Heart right ventricle (tissue), 16 donors: ENCODE measurements at regions not wholly inside any gene's neighbourhood (a gene's known extent, or its start where the extent isn't known, plus 50 kb on each side); places are given as distances from the start of the nearest gene placed in this dataset.

ENCODE experiments used
- ATAC-seq, 8 donors: fragments of 200-7000 bp; cut with Tn5 transposase; one replicate each; pipeline ENCODE4 v1.9.1; 2020; ENCODE audit warnings: mild to moderate bottlenecking in 8 of 8, moderate library complexity in 8 of 8, moderate number of reproducible peaks in 1 of 8
- DNase-seq, 2 donors: peaks; one replicate each; pipeline ENCODE4 v3.0.0-alpha.2; 2020
- H3K27ac ChIP-seq, 10 donors: fragments of 200-600 bp; sonication (generic) in 2 of 10; one replicate each; pipeline versions ENCODE4 v1.5.0 to v1.8.0; 2020 to 2022; ENCODE audit warnings: mild to moderate bottlenecking in 3 of 10
- H3K27me3 ChIP-seq, 7 donors: fragments of 200-600 bp; one replicate each; pipeline ENCODE4 v1.8.0; 2021 to 2022; ENCODE audit warnings: mild to moderate bottlenecking in 2 of 7
- H3K36me3 ChIP-seq, 9 donors: fragments of 200-600 bp; sonication (generic) in 1 of 9; one replicate each; pipeline versions ENCODE4 v1.5.0 to v1.8.0; 2020 to 2022; ENCODE audit warnings: mild to moderate bottlenecking in 2 of 9
- H3K4me1 ChIP-seq, 9 donors: fragments of 200-600 bp; sonication (generic) in 1 of 9; one replicate each; pipeline versions ENCODE4 v1.5.0 to v1.8.0; 2020 to 2022; ENCODE audit warnings: mild to moderate bottlenecking in 4 of 9
- H3K4me3 ChIP-seq, 10 donors: fragments of 200-600 bp; sonication (generic) in 2 of 10; one replicate each; pipeline versions ENCODE4 v1.5.0 to v1.8.0; 2020 to 2022; ENCODE audit warnings: mild to moderate bottlenecking in 7 of 10, moderate library complexity in 2 of 10
- H3K9me3 ChIP-seq, 11 donors: fragments of 200-600 bp in 10 of 11; sonication (generic) in 2 of 11; one replicate each; pipeline versions ENCODE4 v1.5.0 to v1.8.0; 2013 to 2022; ENCODE audit warnings: mild to moderate bottlenecking in 2 of 11, control low read depth in 1 of 11, moderate library complexity in 1 of 11
- WGBS, 2 donors: extraction: QIAGEN DNeasy Blood & Tissue Kit; methylation state at CpG; one replicate each; pipeline ENCODE4 v1.1.7; 2013; ENCODE audit warnings: inconsistent platforms in 1 of 2; 5-methylcytosine and 5-hydroxymethylcytosine counted together
- intact Hi-C, 10 donors: fragments of 100-400 bp; cut with DNase I; formaldehyde crosslinking; loops; one replicate each; pipeline versions ENCODE4 v1.11.1 to v1.14.2; 2022
- TF ChIP-seq, protein P1 (sequence below), 9 donors: fragments of 200-600 bp; sonication (generic) in 2 of 9; IDR thresholded peaks; one replicate each; pipeline versions ENCODE4 v1.5.0 to v1.8.0; 2021 to 2022; ENCODE audit warnings: antibody characterized with exemption in 9 of 9, mild to moderate bottlenecking in 5 of 9, moderate library complexity in 1 of 9
- donor health status: Arrhythmogenic right ventricular cardiomyopathy.
- donor health status: ischemic (EF 13 %, LVEDD 7.1; RV severe dilation, severe dysfunction).
- donor health status: healthy with polysubstance abuse.
- donor health status: DM: no; HTN: yes; CAD: no.
- donor health status: DM: no; HTN: no; CAD: no.
- donor health status: ischemic (EF 25% LVEDD 6.9; RV normal size, moderate dysfunction).
- donor health status: ischemic (EF 25% LVEDD 5.7; RV mildly dilated, moderate dysfunction).
- donor health status: healthy.
- donor health status: DM: yes; HTN: yes; CAD: no.
- donor health status: Ischemic cardiomyopathy.
- donor health status: ischemic (EF 35%, LVEDD 5.7; RV mildly dilated, moderate dysfunction).
- donor health status: nonischemic (EF 11% LVEDD 7.7; RV severe dilation, severe dysfunction).
- donor health status: DM: yes; HTN: yes; CAD: no.
- donor health status: PGD.
- donor health status: ischemic (EF 29% LVEDD 5.4; RV normal size, mild dysfunction).
- donor health status: nonischemic (EF 23%, LVEDD 6.1; RV moderate dilation, normal function).

- intact Hi-C loops = no loop called here
- Histone ChIP-seq H3K4me1 (no peaks in the 10 kb centered on the region), H3K27me3 (no peaks in the 10 kb centered on the region), H3K27ac (no peak overlapping the region), H3K9me3 (peaks cover 0 to 10% (median 0%) of the 10 kb centered on the region in 11 donors), H3K36me3 (no peaks in the 10 kb centered on the region), H3K4me3 (no peak overlapping the region)
- ATAC-seq (no peak), DNase-seq (no peak)
- 23 to 25% methylated on average over 2 of the region's 2 CpGs for WGBS, 2 donors
- TF ChIP-seq, protein P1, sequence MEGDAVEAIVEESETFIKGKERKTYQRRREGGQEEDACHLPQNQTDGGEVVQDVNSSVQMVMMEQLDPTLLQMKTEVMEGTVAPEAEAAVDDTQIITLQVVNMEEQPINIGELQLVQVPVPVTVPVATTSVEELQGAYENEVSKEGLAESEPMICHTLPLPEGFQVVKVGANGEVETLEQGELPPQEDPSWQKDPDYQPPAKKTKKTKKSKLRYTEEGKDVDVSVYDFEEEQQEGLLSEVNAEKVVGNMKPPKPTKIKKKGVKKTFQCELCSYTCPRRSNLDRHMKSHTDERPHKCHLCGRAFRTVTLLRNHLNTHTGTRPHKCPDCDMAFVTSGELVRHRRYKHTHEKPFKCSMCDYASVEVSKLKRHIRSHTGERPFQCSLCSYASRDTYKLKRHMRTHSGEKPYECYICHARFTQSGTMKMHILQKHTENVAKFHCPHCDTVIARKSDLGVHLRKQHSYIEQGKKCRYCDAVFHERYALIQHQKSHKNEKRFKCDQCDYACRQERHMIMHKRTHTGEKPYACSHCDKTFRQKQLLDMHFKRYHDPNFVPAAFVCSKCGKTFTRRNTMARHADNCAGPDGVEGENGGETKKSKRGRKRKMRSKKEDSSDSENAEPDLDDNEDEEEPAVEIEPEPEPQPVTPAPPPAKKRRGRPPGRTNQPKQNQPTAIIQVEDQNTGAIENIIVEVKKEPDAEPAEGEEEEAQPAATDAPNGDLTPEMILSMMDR (IDR thresholded peaks at IDR 0.05) = no peak
Measured at GRCh38 chr3:162938083-162938482, 1441.5 kb downstream of the OTOL1 start.

GRCh38 chr3:162945626-162946025 lies 1449.0 kb downstream of the OTOL1 start:
- ATAC-seq = no peak
- WGBS, 2 donors = 0 to 43% methylated on average over 1 of the region's 1 CpG
- peaks cover 0 to 22% (median 0%) of the 10 kb centered on the region in 11 donors for H3K9me3 ChIP-seq
- H3K27me3 ChIP-seq = no peaks in the 10 kb centered on the region
- no peaks in the 10 kb centered on the region for H3K36me3 ChIP-seq
- H3K27ac ChIP-seq = no peak overlapping the region
- intact Hi-C loops = no loop called here
- H3K4me3 ChIP-seq = no peak overlapping the region
- no peaks in the 10 kb centered on the region for H3K4me1 ChIP-seq
- no peak for DNase-seq
- TF ChIP-seq, protein P1 (IDR thresholded peaks at IDR 0.05) = no peak

DNA sequence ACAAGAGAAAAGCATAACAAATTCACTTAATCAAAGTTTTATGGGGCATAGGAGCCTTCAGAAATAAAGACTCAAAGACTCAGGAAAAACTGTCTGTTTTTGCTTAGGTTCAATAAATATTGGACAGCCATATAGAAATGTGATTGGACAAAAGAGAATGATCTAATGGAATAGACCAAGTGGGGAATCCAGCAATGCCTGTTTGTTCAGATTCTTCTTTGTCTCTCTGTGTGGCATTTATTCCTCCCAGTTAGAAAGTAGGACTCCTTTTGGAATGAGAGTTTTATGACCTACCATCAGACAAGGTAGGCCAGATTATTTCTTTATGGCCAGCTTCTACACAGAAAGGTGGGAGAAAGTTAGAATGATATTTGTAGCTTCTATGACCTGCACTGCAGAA lies 1460.1 kb downstream of the OTOL1 start:
- Histone ChIP-seq H3K9me3 (peaks cover 0 to 8% (median 0%) of the 10 kb centered on the region in 11 donors), H3K27ac (no peak overlapping the region), H3K4me1 (no peaks in the 10 kb centered on the region), H3K4me3 (no peak overlapping the region), H3K36me3 (no peaks in the 10 kb centered on the region), H3K27me3 (no peaks in the 10 kb centered on the region)
- intact Hi-C loops = no loop called here
- DNase-seq (no peak), ATAC-seq (no peak)
- TF ChIP-seq, protein P1 (IDR thresholded peaks at IDR 0.05) = no peak

DNA sequence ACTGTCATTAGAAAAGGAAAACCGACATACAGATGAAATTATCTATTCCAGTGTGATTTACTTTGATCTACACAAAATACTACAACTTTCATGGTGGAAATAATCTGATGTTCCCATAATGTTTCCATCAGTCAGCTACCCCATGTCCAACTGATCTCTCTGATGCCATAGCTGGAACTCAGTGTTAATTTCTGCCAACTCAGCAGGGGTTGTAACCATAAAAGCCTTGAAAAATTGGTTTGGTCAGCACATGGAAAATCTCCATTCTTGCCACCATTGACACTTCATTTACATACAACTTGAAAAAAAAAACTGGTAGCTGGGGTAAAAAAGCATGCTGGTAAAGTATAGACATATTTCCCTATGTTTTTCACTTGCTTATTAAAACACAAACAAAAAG lies 1463.7 kb downstream of the OTOL1 start:
- ATAC-seq (no peak), DNase-seq (no peak)
- intact Hi-C loops = no loop called here
- Histone ChIP-seq H3K4me3 (no peak overlapping the region), H3K36me3 (no peaks in the 10 kb centered on the region), H3K27me3 (no peaks in the 10 kb centered on the region), H3K27ac (no peak overlapping the region), H3K9me3 (peaks cover 0 to 23% (median 0%) of the 10 kb centered on the region in 11 donors), H3K4me1 (no peaks in the 10 kb centered on the region)
- 69 to 70% methylated on average over 1 of the region's 1 CpG for WGBS, 2 donors
- TF ChIP-seq, protein P1 (IDR thresholded peaks at IDR 0.05) = no peak

DNA sequence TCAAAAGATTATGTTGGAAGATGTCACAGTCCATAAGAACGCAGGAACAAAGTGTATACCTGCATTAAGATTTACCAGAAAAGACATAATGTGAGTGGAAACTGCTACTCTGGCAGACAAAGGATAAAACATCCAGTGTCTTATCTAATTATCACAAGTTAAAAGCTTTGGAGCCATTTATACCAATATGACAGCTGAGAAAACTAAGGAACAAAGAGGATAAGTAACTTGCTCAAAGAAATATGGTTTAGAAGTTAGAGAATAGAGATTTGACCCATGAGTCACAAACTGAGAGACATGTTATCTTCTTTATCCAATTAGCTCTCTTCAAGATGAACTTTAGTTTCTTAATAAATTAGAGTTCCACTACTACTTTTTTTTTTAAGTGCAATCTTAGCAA lies 1473.7 kb downstream of the OTOL1 start:
- Histone ChIP-seq H3K27ac (no peak overlapping the region), H3K4me1 (no peaks in the 10 kb centered on the region), H3K4me3 (no peak overlapping the region), H3K27me3 (no peaks in the 10 kb centered on the region), H3K36me3 (no peaks in the 10 kb centered on the region), H3K9me3 (peaks cover 0 to 27% (median 0%) of the 10 kb centered on the region in 11 donors)
- TF ChIP-seq, protein P1 (IDR thresholded peaks at IDR 0.05) = no peak
- ATAC-seq = no peak
- DNase-seq = no peak
- WGBS, 2 donors = 88 to 89% methylated on average over 1 of the region's 1 CpG
- intact Hi-C loops = no loop called here
